GM23248 (cell line): ENCODE measurements at regions not wholly inside any gene's neighbourhood (a gene's known extent, or its start where the extent isn't known, plus 50 kb on each side); places are given as distances from the start of the nearest gene placed in this dataset.

Source experiments
- EZH2 ChIP-seq: fragments of 200-600 bp; sonication (generic); IDR thresholded peaks from 2 replicates; pipeline ENCODE4 v1.6.1; 2018; ENCODE audit warnings: antibody characterized with exemption, mild to moderate bottlenecking; ENCODE audit not compliant: insufficient read depth, poor library complexity, severe bottlenecking
- EZH2phosphoT487 ChIP-seq: fragments of 200-600 bp; sonication (generic); IDR thresholded peaks from 2 replicates; pipeline ENCODE4 v1.6.1; 2018; ENCODE audit warnings: antibody characterized with exemption, moderate library complexity, mild to moderate bottlenecking, low read depth; ENCODE audit not compliant: insufficient read depth

DNA sequence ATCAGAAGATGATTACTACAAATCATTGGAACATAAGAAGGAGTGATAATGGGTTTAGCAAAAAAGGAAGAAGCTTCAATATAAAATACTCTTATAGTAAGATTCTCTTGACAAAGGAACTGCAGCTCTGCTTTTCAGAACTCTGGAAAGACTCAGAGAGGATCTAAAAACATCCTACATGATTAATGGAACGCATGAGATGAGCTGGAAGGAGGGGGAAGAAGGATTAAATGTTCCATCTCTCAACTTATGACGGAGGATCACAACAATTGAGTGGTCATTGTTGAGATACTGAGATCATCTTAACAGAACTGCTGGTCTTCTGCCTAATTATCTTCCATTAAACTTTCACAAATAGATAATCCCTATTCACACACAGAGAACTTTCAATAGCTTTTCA lies 267.5 kb upstream of the SLC8A1 start:
- no peak for TF ChIP-seq EZH2
- no peak for TF ChIP-seq EZH2phosphoT487
